COLO668 (cell line): ENCODE measurements at regions not wholly inside any gene's neighbourhood (a gene's known extent, or its start where the extent isn't known, plus 50 kb on each side); places are given as distances from the start of the nearest gene placed in this dataset.
"Not testable (repeated sequence)": the region's sequence is repeated elsewhere in the genome, so short reads cannot be mapped to it uniquely, and the experiment has no call there.

Experiments used
- DNase-seq: peaks from one replicate; lab custom pipeline; 2025; ENCODE audit not compliant: unreplicated experiment; lab: John Stamatoyannopoulos, UW

DNA sequence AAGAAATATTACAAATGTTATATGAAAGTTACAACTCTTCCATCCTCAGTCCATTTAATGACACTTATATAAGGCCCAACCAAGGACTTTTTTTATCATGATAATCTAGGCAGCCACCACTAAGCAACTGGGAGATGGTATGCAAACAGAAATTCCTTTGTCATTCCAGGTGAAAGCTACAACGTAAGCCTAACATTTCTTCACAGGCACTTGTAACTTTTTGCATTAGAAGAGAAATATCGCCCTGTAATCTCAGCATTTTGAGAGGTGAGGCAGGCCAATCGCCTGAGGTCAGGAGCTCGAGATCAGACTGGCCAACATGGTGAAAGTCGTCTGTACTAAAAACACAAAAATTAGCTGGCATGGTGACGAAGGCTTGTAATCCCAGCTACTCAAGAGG, 581.2 kb upstream of the SLC8A1 start:
- DNase-seq: no peak

DNA sequence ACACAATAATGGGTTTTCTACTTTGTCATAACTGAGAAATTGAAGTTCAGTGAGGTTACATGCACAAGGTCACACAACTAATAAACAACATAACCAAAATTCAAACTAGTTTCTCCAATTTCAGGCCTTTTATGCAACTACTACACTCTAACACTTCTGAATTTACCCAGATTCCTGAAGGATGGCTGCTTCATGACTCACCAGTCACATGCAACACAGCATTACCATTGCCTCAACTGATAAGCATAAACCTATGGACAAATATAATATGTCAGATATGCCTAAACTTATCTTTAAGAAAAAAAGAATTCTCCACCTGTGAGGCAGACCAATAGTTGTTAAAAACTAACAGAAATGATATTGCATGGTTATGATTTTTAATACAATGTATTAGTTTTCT, 586.5 kb upstream of the SLC8A1 start:
- DNase-seq: no peak

DNA sequence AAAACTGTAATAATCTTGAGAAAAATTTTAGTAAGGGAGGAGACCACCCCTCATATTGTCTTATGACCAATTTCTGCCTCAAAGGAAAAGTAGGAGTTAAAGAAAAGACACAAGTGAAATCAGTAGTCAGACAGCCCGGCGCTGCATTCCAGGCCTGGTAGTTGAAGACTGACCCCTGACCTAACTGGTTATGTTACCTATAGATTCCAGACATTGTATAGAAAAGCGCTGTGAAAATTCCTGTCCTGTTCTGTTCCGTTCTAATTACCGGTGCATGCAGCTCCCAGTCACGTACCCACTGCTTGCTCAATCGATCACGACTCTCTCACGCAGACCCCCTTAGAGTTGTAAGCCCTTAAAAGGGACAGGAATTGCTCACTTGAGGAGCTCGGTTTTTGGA, 587.9 kb upstream of the SLC8A1 start:
- DNase-seq: not testable (repeated sequence)

DNA sequence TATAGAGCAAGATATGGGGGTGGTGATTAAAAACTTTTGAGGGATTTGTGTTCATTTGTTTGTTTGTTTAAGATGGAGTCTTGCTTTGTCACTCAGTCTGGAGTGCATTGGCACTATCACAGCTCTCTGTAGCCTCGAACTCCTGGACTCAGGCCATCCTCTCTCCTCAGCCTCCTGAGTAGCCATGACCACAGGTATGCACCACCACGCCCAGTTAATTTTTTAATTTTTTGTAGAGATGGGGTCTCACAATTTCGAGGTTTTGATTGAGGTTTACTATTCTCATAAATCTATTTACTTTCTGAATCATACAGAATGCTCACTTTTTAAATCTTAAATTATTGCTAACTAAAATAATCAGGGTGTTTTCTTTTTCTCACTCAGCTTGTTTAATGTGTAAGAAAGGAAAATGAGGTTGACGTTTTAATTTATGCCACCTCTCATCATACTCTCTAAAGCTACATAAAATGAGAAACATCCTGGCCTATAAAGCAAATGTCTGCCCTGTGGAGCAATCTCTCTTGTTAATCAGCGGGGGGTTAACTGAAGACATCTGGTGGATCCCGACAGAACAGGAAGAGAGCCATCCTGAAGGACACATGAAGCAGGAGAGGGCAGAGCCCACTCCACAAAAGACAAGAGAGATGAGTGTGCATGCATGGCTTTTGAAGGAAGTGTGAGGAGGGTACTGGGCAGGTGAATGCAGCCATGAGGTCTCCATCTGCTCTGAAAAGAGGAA, 589.1 kb upstream of the SLC8A1 start:
- DNase-seq: no peak

DNA sequence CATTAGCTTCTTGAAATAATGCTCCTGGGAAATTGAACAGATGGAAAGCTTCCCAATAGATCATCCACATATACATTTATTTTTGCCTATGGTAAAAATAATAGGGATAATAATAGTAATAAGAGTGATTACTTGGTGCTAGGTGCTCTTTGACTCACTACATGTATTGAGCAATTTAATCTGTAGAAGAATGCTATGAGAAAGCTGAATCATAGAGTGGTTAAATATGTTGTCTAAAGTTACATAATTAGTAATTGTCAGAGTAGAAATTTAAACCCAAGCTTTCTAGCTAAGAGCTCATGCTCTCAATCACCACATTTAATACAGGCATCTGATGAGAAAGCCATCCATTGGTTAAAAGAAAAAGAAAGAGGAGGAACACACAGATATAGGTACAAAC, 590.5 kb upstream of the SLC8A1 start:
- no peak for DNase-seq

DNA sequence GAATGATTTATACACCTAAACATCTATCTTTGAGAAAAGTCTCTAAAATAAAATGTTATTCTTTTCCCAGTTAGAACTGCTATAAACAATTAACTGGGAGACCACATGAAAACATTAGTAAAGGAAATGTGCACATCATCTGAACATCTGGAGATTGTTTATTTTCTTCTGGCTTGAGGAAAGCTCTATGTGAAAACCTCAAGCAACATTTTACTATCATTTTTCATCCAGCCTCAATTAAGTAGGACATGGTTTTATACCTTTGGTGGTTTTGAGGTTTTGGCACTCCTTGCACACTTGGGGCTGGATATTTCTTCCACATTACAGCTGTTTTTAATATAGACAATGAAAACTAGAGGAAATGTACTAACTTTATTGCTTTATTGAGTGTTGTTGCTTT, 609.5 kb upstream of the SLC8A1 start:
- no peak for DNase-seq

DNA sequence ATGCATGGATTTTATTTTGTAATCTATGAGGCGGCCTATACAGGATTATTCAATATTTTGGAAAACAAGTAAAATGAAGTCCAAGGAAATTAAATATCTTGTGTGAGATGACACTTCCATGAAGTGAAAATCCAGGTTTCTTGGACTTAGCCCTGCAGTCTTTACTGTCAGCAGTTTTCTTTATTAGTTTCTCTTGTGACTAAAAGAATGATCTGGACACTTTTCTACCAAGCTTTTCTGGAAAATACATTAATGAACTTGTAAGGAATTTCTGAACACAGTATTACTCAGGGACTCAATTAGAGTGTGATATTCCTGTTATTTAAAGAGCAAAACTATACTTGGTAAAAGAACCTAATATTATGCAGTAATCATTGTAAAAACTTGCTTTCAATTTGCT, 610.4 kb upstream of the SLC8A1 start:
- no peak for DNase-seq

DNA sequence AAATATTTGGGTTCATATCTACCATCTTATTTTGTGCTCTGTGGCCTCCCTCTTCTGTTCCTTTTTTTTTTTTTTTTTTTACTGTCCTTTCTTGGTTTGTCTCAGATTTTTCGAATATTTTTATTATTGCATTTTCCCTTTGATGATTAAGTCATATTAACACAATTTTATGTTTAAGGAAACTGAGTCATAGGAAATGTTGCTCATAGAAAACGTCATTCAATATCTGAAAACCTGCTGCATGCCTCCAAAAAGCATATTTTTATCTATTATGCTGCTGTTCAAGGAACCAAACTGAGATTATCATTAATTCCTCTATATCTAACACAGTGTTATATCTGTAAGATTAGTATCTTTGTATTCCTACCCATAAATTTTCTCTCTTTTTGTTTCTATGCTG, 614.3 kb upstream of the SLC8A1 start:
- DNase-seq: no peak

DNA sequence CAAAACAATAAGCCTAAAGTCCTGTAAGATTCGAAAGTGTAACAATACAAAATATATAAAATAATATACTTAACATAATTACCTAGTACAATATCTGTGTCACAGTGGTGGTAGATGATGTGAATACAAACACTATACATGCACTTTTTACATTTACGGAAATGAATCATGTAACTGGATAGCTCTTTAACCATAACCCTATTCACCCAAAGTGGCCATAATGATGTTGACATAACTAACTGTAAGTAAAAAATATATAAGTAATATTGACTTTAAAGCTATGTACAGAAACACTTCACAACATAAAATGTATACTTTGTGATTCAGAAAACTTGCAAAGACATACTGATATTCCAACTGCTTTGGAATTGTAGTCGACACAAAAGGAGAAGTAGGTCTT, 616.9 kb upstream of the SLC8A1 start:
- DNase-seq: no peak

DNA sequence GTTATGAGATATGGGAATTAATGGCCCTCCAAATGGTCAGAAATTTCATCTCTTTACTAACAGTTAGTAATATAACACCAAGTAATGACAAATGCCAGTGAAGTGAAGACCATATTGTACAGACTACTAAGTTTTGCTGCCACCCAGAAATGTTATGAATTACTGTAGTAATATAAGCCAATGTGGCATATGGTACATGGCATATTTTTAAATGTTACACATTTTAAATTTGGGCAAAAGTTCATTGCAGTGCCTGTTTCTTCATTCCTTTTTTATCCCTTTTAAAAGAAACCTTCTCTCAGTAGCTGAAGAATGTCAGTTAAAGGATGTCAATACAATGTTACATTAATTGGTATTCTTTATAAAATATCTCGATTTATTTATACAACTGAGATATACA, 626.5 kb upstream of the SLC8A1 start:
- DNase-seq: no peak

DNA sequence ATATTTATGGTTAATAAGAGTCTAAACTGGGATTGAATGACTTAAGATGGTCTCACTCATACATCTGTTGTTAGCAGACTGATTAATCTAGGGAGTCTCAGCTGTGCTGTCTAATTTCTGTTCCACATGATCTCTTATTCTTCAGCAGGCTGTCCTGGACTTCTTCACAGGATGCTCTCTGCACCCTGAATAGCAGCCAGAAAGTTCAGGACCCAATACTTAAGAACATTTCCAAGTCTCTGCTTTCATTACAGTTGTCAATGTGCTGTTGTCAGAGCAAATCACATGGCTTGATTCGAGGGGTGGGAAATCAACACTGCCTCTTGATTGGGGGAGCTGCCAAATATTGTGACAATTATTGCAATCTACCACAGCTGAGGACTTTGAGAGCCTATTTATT, 627.1 kb upstream of the SLC8A1 start:
- no peak for DNase-seq

DNA sequence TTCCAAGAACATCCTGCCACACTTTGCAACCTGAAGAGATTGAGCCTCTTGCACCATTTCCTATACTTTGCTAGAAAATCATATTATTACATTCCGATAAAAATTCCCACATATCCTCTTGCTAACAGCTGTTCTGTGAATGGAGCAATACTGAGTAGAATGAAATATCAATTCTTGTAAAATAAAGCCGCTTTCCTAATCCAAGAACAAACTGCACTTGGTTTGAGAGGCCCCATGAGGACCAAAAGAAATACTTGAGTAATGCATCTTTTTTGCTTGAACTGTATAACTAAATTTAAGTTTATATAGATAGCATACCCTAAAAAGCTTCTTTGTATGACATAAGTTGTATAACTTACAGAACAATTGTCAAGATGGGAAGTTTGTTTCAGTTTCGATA, 632.4 kb upstream of the SLC8A1 start:
- DNase-seq: no peak

DNA sequence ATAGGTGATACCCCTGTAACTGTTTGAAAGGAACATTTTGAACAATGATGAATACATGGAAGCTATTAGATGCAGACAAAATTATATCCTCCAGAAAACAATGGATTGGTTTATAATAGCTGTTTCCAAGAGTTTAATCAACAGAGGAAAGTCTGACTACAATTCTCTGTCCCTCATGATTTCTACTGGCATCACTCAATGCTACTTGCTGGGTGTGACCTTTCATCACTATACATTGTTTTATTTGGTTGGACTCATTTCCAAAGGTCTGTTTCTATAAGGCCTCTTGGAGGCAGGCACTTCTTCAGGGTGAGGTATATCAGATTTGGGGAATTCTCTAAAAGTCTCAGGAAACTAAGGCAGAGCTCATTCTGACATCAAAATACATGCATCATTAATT, 636.1 kb upstream of the SLC8A1 start:
- no peak for DNase-seq

DNA sequence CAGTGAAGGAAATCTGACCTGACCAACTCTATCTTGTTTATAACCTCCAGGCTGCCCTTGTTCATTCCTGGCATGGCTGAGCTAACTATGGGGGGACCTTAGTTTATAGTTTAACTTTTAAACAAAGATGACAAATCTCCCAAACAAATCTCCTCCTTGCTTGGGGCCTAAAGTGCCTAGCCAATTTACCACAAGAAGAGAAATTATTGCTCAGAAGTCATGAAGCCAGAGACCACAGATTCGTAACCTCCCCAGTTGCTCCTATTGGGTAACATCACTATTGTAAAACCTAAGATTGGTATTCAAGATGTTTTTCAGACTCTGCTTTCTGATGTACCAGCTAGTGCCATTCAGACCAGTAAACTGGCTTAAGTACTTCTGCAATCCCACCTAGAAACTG, 649.4 kb upstream of the SLC8A1 start:
- DNase-seq: no peak

DNA sequence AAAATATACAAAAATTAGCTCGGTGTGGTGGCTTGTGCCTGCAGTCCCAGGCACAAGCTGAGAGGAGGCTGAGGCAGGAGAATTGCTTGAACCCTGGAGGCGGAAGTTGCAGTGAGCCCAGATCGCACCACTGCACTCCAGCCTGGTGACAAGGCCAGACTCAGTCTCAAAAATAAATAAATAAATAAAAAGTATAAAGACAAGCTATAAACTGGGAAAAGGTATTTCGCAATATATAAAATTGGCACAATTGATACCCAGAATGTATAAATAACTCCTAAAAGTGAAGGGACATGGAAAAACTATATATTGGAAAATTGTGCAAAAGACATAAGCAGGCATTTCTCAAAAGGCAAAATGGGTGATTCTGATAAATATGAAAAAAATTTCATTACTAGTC, 657.9 kb upstream of the SLC8A1 start:
- DNase-seq: no peak

DNA sequence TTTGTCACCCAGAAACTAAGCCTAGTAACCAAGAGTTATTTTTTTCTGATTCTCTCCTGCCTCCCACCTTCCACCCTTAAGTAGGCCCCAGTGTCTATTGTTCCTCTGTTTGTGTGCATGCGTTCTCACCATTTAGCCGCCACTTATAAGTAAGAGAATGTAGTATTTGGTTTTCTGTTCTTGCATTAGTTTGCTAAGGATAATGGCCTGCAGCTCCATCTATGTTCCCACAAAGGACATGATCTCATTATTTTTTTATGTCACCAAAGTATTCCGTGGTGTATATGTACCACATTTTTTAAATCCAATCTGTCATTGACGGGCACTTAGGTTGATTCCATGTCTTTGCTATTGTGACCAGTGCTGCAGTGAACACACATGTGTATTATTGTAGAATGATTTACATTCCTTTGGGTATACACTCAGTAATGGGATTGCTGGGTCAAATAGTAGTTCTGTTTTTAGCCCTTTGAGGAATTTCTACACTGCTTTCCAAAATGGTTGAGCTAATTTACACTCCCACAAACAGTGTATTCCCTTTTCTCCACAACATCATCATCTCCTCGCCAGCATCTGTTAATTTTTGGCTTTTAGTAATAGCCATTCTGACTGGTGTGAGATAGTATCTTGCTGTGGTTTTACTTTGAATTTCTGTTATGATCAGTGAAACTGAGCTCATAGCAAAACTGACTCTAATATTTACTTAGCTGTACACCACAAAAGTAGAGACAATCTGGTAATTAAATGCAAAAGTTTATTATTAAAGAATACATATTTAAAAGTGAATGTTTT, 660.1 kb upstream of the SLC8A1 start:
- no peak for DNase-seq

DNA sequence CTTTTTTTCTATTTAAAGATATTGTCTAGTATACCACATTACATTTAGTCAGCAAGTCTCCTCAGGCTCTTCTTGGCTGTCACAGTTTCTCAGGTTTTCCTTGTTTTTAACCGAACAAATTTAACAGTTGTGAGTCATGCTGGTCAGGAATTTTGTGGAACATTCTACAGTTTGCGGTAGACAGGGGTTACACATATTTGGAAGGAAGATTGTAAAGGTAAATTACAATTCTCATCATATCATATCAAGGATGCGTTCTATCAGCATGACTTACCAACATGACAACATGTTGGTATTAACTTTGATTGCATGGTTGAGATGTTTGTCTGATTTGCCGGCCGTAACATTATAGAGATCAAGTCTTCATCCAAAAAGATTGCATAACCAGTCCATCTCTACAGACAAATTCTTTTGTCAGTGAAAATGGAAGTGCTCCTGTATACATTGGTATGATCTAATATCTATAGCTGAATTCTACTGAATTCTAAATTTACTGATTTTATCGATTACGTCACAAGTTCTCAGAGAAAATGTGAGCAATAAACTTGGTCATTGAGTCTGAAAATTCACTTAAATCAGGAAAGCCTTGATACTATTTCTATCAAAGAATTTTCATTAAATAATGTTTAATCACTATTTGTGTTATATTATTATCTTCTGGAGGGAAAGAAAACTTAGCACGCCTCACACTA, 664.4 kb upstream of the SLC8A1 start:
- DNase-seq: no peak

DNA sequence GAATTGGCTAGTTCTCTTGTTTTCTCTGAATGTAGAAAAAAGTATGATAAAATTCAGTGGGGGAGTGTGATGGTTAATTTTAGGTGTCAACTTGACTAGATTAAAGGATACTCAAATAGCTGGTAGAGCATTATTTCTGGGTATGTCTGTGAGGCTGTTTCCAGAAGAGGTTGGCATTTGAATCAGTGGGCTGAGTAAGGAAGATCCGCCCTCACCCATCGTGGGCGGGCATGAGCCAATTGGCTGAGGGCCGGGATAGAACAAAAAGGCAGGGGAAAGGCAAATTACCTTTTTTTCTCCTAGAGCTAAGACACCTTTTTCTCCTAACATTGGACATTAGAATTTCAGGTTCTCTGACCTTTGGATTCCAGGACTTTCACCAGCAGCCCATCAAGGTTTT, 667.6 kb upstream of the SLC8A1 start:
- no peak for DNase-seq

DNA sequence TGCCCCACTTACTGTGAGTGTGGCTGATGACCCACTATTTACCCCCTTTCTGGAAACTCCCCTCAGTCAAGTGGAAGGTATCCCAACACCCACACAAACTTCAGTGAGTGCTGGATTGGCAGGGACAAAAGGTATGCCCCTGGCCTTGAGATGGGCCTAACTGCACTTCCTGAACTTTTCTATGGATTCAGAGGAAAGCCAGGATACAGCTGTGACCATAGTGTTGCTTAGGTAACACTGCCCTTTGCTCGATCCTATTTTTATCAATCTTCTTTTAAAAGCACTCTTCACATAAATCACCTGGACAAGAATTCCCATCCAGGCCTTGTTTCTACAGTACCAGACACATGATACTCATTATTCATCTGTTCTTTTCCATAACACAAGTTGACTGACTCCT, 671.5 kb upstream of the SLC8A1 start:
- no peak for DNase-seq

DNA sequence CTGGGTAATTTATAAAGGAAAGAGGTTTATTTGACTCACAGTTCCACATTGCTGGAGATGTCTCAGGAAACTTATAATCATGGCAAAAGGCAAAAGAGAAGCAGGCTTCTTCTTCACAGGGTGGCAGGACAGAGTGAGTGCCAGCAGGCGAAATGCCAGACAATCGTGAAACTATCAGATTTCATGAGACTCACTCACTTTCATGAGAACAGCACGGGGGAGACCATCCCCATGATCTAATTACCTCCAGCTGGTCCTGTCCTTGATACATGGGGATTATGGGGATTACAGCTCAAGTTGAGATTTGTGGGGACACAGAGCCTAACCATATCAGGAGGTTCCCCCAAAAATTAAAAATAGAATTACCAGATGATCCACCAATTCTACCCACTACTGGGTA, 675.5 kb upstream of the SLC8A1 start:
- DNase-seq: no peak

DNA sequence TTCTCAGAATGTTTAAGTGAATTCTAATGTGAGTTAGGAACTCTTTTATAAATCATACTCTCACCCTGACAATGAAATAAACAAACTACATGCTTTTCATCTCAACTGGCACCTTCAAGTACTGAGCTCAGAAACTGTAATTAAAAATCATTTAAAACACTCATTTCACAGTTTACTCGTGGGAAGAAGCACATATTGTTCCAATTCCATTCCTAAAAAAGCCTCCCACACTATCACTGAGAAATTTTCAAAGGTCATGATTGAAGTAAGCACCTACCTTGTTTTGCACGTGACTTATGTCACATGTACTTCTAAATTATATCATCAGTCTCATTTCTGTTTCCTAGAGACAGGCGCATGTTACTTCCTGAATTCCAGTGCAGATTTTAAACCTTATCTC, 678.1 kb upstream of the SLC8A1 start:
- no peak for DNase-seq

DNA sequence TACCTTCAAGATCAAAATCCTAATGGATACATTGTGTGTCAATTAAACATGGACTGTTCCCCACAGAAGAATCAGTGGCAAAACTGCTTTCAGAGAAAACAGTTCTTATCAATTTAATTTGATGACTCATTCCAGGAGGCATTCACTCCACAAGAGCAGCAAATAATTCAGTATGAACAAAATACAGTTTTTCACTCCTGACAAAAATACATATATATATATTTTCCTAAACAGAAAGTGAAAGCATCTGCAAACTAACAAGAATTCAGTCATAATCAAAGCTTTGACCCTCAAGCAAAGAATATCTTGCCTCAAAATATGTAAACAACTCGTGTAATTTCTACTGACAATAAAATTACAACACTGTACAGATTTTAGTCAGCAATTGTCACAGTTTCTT, 685.1 kb upstream of the SLC8A1 start:
- DNase-seq: no peak
